MM.1S (cell line): ENCODE measurements at regions not wholly inside any gene's neighbourhood (a gene's known extent, or its start where the extent isn't known, plus 50 kb on each side); places are given as distances from the start of the nearest gene placed in this dataset.

Experiments
- DNase-seq: peaks from one replicate; pipeline ENCODE4 v3.0.0-alpha.2; 2015
- H2AFZ ChIP-seq: fragments of 300-600 bp; sonication (generic); 2 replicates; pipeline ENCODE4 v1.6.0; 2016; ENCODE audit warnings: antibody characterized with exemption, low read length
- H3F3A ChIP-seq: fragments of 300-600 bp; sonication (generic); 2 replicates; pipeline ENCODE4 v1.6.1; 2016; ENCODE audit warnings: mild to moderate bottlenecking, antibody characterized with exemption, low read length, moderate library complexity, mixed read lengths; ENCODE audit not compliant: insufficient read depth
- H3K27ac ChIP-seq: fragments of 300-600 bp; sonication (generic); 2 replicates; pipeline ENCODE4 v1.5.1; 2016; ENCODE audit warnings: mild to moderate bottlenecking, low read length
- H3K27me3 ChIP-seq: fragments of 300-600 bp; sonication (generic); replicated peaks from 2 replicates; pipeline ENCODE4 v1.6.0; 2016; ENCODE audit warnings: low read length; ENCODE audit not compliant: insufficient read depth
- H3K36me3 ChIP-seq: fragments of 300-600 bp; sonication (generic); replicated peaks from 2 replicates; pipeline ENCODE4 v1.6.1; 2016; ENCODE audit warnings: mild to moderate bottlenecking, low read length, mixed read lengths; ENCODE audit not compliant: insufficient read depth
- H3K4me1 ChIP-seq: fragments of 300-600 bp; sonication (generic); 2 replicates; pipeline ENCODE4 v1.6.1; 2016; ENCODE audit warnings: low read length, mixed read lengths
- H3K4me2 ChIP-seq: fragments of 300-600 bp; sonication (generic); 2 replicates; pipeline ENCODE4 v1.6.0; 2016; ENCODE audit warnings: low read depth, low read length
- H3K4me3 ChIP-seq: fragments of 300-600 bp; sonication (generic); 2 replicates; pipeline ENCODE4 v1.5.1; 2016; ENCODE audit warnings: low read length, mixed read lengths
- H3K79me2 ChIP-seq: fragments of 300-600 bp; sonication (generic); 2 replicates; pipeline ENCODE4 v1.6.1; 2016; ENCODE audit warnings: mixed run types, low read length, mixed read lengths
- H3K9ac ChIP-seq: fragments of 300-600 bp; sonication (generic); 2 replicates; pipeline ENCODE4 v1.6.1; 2016; ENCODE audit warnings: low read length, mixed read lengths
- H3K9me2 ChIP-seq: fragments of 300-600 bp; sonication (generic); replicated peaks from 2 replicates; pipeline ENCODE4 v1.6.1; 2016; ENCODE audit warnings: mild to moderate bottlenecking, low read length, mixed read lengths; ENCODE audit not compliant: insufficient read depth
- H3K9me3 ChIP-seq: fragments of 300-600 bp; sonication (generic); replicated peaks from 2 replicates; pipeline ENCODE4 v1.6.1; 2016; ENCODE audit warnings: mild to moderate bottlenecking, low read length, mixed read lengths; ENCODE audit not compliant: insufficient read depth
- H4K20me1 ChIP-seq: fragments of 300-600 bp; sonication (generic); 2 replicates; pipeline ENCODE4 v1.6.1; 2016; ENCODE audit warnings: mild to moderate bottlenecking, low read length, moderate library complexity, mixed read lengths; ENCODE audit not compliant: insufficient read depth
- EZH2 ChIP-seq: fragments of 300-600 bp; sonication (generic); optimal IDR thresholded peaks from 2 replicates; pipeline ENCODE3; 2017; ENCODE audit warnings: low read depth, mild to moderate bottlenecking, antibody characterized with exemption, low read length, mixed read lengths
- EZH2phosphoT487 ChIP-seq: fragments of 300-600 bp; sonication (generic); IDR thresholded peaks from 2 replicates; pipeline ENCODE4 v1.6.1; 2018; ENCODE audit warnings: antibody characterized with exemption, low read length
- TF ChIP-seq, protein P1 (sequence below): fragments of 300-600 bp; sonication (generic); IDR thresholded peaks from 2 replicates; pipeline ENCODE4 v1.5.1; 2016; ENCODE audit warnings: antibody characterized with exemption, low read length, mixed read lengths

GRCh38 chr6:9978480-9978879 is 436.4 kb downstream of the TFAP2A start:
- no peak overlapping the region for H2AFZ ChIP-seq
- DNase-seq = no peak
- H3K4me3 ChIP-seq = no peak overlapping the region
- H3K27me3 ChIP-seq = no peaks in the 10 kb centered on the region
- H3K4me2 ChIP-seq = no peak overlapping the region
- no peak overlapping the region for H3K9ac ChIP-seq
- no peaks in the 10 kb centered on the region for H4K20me1 ChIP-seq
- no peaks in the 10 kb centered on the region for H3K9me3 ChIP-seq
- no peaks in the 10 kb centered on the region for H3K36me3 ChIP-seq
- no peak for TF ChIP-seq EZH2phosphoT487
- no peaks in the 10 kb centered on the region for H3F3A ChIP-seq
- no peaks in the 10 kb centered on the region for H3K4me1 ChIP-seq
- H3K79me2 ChIP-seq = no peaks in the 10 kb centered on the region
- H3K27ac ChIP-seq = no peak overlapping the region
- no peaks in the 10 kb centered on the region for H3K9me2 ChIP-seq

DNA sequence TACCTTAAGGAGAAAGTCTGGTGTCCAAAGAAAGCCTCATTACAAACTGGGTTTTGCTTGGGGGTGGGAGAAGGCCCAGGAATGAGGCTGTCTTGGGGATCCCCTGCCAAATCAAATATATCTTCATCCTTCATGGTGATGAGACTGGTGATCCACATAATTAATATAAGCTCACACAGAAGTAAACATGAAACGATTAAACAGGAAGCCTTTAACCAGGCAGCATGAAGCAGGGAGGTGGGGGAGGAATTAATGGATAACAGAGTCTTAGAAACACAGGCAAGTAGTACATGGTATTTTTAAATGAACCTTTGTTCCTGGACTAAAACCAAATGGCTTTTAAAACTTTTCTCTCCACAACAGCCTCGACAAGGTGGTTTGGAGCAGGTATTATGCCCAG is 437.5 kb downstream of the TFAP2A start:
- Histone ChIP-seq H3K79me2 (no peaks in the 10 kb centered on the region), H3K36me3 (no peaks in the 10 kb centered on the region), H3K27ac (no peak overlapping the region), H3K9me2 (no peaks in the 10 kb centered on the region), H2AFZ (no peak overlapping the region), H3K4me1 (no peaks in the 10 kb centered on the region), H3K4me2 (no peak overlapping the region), H4K20me1 (no peaks in the 10 kb centered on the region), H3K9ac (no peak overlapping the region), H3K4me3 (no peak overlapping the region), H3K27me3 (no peaks in the 10 kb centered on the region), H3F3A (no peaks in the 10 kb centered on the region), H3K9me3 (no peaks in the 10 kb centered on the region)
- TF ChIP-seq EZH2 = no peak
- TF ChIP-seq EZH2phosphoT487 = no peak
- TF ChIP-seq, protein P1, sequence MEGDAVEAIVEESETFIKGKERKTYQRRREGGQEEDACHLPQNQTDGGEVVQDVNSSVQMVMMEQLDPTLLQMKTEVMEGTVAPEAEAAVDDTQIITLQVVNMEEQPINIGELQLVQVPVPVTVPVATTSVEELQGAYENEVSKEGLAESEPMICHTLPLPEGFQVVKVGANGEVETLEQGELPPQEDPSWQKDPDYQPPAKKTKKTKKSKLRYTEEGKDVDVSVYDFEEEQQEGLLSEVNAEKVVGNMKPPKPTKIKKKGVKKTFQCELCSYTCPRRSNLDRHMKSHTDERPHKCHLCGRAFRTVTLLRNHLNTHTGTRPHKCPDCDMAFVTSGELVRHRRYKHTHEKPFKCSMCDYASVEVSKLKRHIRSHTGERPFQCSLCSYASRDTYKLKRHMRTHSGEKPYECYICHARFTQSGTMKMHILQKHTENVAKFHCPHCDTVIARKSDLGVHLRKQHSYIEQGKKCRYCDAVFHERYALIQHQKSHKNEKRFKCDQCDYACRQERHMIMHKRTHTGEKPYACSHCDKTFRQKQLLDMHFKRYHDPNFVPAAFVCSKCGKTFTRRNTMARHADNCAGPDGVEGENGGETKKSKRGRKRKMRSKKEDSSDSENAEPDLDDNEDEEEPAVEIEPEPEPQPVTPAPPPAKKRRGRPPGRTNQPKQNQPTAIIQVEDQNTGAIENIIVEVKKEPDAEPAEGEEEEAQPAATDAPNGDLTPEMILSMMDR = no peak
- no peak for DNase-seq

GRCh38 chr6:9961646-9962045 is 453.2 kb downstream of the TFAP2A start:
- H3K9ac ChIP-seq = no peak overlapping the region
- H3K4me3 ChIP-seq = no peak overlapping the region
- no peak overlapping the region for H3K27ac ChIP-seq
- H3K79me2 ChIP-seq = no peaks in the 10 kb centered on the region
- H3K9me3 ChIP-seq = no peaks in the 10 kb centered on the region
- no peaks in the 10 kb centered on the region for H3K36me3 ChIP-seq
- TF ChIP-seq EZH2 (no peak), EZH2phosphoT487 (no peak)
- TF ChIP-seq, protein P1 = no peak
- no peaks in the 10 kb centered on the region for H3K27me3 ChIP-seq
- no peaks in the 10 kb centered on the region for H4K20me1 ChIP-seq
- no peak for DNase-seq
- H2AFZ ChIP-seq = no peak overlapping the region
- no peaks in the 10 kb centered on the region for H3F3A ChIP-seq
- H3K4me1 ChIP-seq = no peaks in the 10 kb centered on the region
- no peaks in the 10 kb centered on the region for H3K9me2 ChIP-seq
- H3K4me2 ChIP-seq = no peak overlapping the region

GRCh38 chr6:9957215-9957759 is 457.6 kb downstream of the TFAP2A start:
- Histone ChIP-seq H3K79me2 (no peaks in the 10 kb centered on the region), H3K4me1 (no peaks in the 10 kb centered on the region), H3K27me3 (no peaks in the 10 kb centered on the region), H3K4me2 (no peak overlapping the region), H3K9ac (no peak overlapping the region), H2AFZ (no peak overlapping the region), H3K36me3 (no peaks in the 10 kb centered on the region), H3F3A (no peaks in the 10 kb centered on the region), H3K4me3 (no peak overlapping the region), H3K9me3 (no peaks in the 10 kb centered on the region), H4K20me1 (no peaks in the 10 kb centered on the region), H3K9me2 (no peaks in the 10 kb centered on the region), H3K27ac (no peak overlapping the region)
- DNase-seq = no peak
- TF ChIP-seq, protein P1 = no peak
- TF ChIP-seq EZH2phosphoT487 (no peak), EZH2 (no peak)
